ENCODE measurements at regions not wholly inside any gene's neighbourhood (a gene's known extent, or its start where the extent isn't known, plus 50 kb on each side); places are given as distances from the start of the nearest gene placed in this dataset.

- TF ChIP-seq CTCF (IDR thresholded peaks at IDR 0.05; ENCODE audit: borderline replicate concordance, extremely low read depth, low read length, poor library complexity, severe bottlenecking) (no peak), EZH2 (IDR thresholded peaks at IDR 0.05; ENCODE audit: borderline replicate concordance, low read depth, low read length, severe bottlenecking) (no peak)
Observed at GRCh38 chr3:168888781-168889180, 774.7 kb downstream of the MECOM start.
